DND-41 (cell line): ENCODE measurements at regions not wholly inside any gene's neighbourhood (a gene's known extent, or its start where the extent isn't known, plus 50 kb on each side); places are given as distances from the start of the nearest gene placed in this dataset.

Source experiments
- ATAC-seq: fragments of 200-7000 bp; cut with Tn5 transposase; 3 replicates; pipeline ENCODE4 v1.9.1; 2021; ENCODE audit warnings: low read depth; ENCODE audit not compliant: insufficient read depth
- DNase-seq: peaks from one replicate; pipeline ENCODE4 v3.0.0-alpha.2; 2020
- H2AFZ ChIP-seq: 2 replicates; pipeline ENCODE4 v1.6.0; 2012; ENCODE audit warnings: low read depth, low read length
- H3K27ac ChIP-seq: 2 replicates; pipeline ENCODE4 v1.5.1; 2012; ENCODE audit warnings: low read length, inconsistent platforms
- H3K27me3 ChIP-seq: fragments of 200-600 bp; sonication (generic); 2 replicates; pipeline ENCODE4 v1.6.0; 2012; ENCODE audit warnings: low read length, mild to moderate bottlenecking, inconsistent platforms; ENCODE audit not compliant: insufficient read depth, poor library complexity
- H3K36me3 ChIP-seq: 2 replicates; pipeline ENCODE4 v1.5.1; 2012; ENCODE audit warnings: low read length, inconsistent platforms; ENCODE audit not compliant: insufficient read depth
- H3K4me1 ChIP-seq: 2 replicates; pipeline ENCODE4 v1.5.1; 2012; ENCODE audit warnings: mild to moderate bottlenecking, low read length; ENCODE audit not compliant: insufficient read depth
- H3K4me2 ChIP-seq: 2 replicates; pipeline ENCODE4 v1.6.0; 2012; ENCODE audit warnings: mild to moderate bottlenecking, moderate library complexity, low read length, inconsistent platforms; ENCODE audit not compliant: insufficient read depth
- H3K4me3 ChIP-seq, 2 experiments: fragments of 200-600 bp in 1 of 2; shearing (Covaris generic) in 1 of 2; 2 replicates each; pipeline ENCODE4 v1.5.1; 2012 to 2016; ENCODE audit warnings: inconsistent platforms in 2 of 2, low read length in 2 of 2, mild to moderate bottlenecking in 2 of 2, low read depth in 1 of 2, moderate library complexity in 1 of 2
- H3K79me2 ChIP-seq: 2 replicates; pipeline ENCODE4 v1.6.0; 2012; ENCODE audit warnings: low read length, inconsistent platforms; ENCODE audit not compliant: insufficient read depth
- H3K9ac ChIP-seq: 2 replicates; pipeline ENCODE4 v1.6.0; 2012; ENCODE audit warnings: low read depth, mild to moderate bottlenecking, inconsistent platforms, low read length, moderate library complexity
- H3K9me3 ChIP-seq: 2 replicates; pipeline ENCODE4 v1.5.1; 2012; ENCODE audit warnings: low read length, moderate library complexity, mild to moderate bottlenecking, inconsistent platforms; ENCODE audit not compliant: insufficient read depth, severe bottlenecking
- H4K20me1 ChIP-seq: 2 replicates; pipeline ENCODE4 v1.6.0; 2012; ENCODE audit warnings: low read length; ENCODE audit not compliant: insufficient read depth
- CTCF ChIP-seq: IDR thresholded peaks from 2 replicates; pipeline ENCODE4 v1.5.1; 2012; ENCODE audit warnings: borderline replicate concordance, low read length, moderate library complexity, mild to moderate bottlenecking; ENCODE audit not compliant: poor library complexity, severe bottlenecking; ENCODE audit errors: extremely low read depth
- EZH2 ChIP-seq: IDR thresholded peaks from 3 replicates; pipeline ENCODE4 v1.6.1; 2012; ENCODE audit warnings: borderline replicate concordance, low read depth, mild to moderate bottlenecking, moderate library complexity, low read length, inconsistent platforms; ENCODE audit not compliant: severe bottlenecking

- Histone ChIP-seq H3K9me3 (no peaks in the 10 kb centered on the region), H3K79me2 (no peaks in the 10 kb centered on the region), H3K27ac (no peak overlapping the region), H4K20me1 (no peaks in the 10 kb centered on the region), H3K27me3 (no peaks in the 10 kb centered on the region), H3K36me3 (no peaks in the 10 kb centered on the region), H3K4me3 (no peak overlapping the region), H3K9ac (no peak overlapping the region), H2AFZ (no peak overlapping the region), H3K4me2 (no peak overlapping the region), H3K4me1 (no peaks in the 10 kb centered on the region)
- TF ChIP-seq CTCF = no peak
- TF ChIP-seq EZH2 = no peak
- ATAC-seq = no peak
- DNase-seq = no peak
Measured at GRCh38 chr14:49339130-49339529, 247.1 kb downstream of the RPS29 start.

- Histone ChIP-seq H3K4me1 (no peaks in the 10 kb centered on the region), H3K4me3 (no peak overlapping the region), H3K27ac (no peak overlapping the region), H3K79me2 (no peaks in the 10 kb centered on the region), H3K4me2 (no peak overlapping the region), H3K9ac (no peak overlapping the region), H2AFZ (no peak overlapping the region), H3K36me3 (no peaks in the 10 kb centered on the region), H3K9me3 (no peaks in the 10 kb centered on the region), H3K27me3 (peaks cover 6% of the 10 kb centered on the region), H4K20me1 (no peaks in the 10 kb centered on the region)
- TF ChIP-seq EZH2 = no peak
- no peak for TF ChIP-seq CTCF
- ATAC-seq (no peak), DNase-seq (no peak)
Measured at GRCh38 chr14:49319810-49320209, 266.4 kb downstream of the RPS29 start.

- H3K4me3 ChIP-seq = no peak overlapping the region
- no peak for ATAC-seq
- H2AFZ ChIP-seq = no peak overlapping the region
Measured at GRCh38 chr14:49315570-49315969, 270.6 kb downstream of the RPS29 start.

More at GRCh38 chr14:49315570-49315969, 270.6 kb downstream of the RPS29 start:
- H3K36me3 ChIP-seq = no peaks in the 10 kb centered on the region
- no peak overlapping the region for H3K27ac ChIP-seq
- no peaks in the 10 kb centered on the region for H3K27me3 ChIP-seq
- TF ChIP-seq CTCF (no peak), EZH2 (no peak)
- H3K9ac ChIP-seq = no peak overlapping the region
- no peak for DNase-seq
- H4K20me1 ChIP-seq = no peaks in the 10 kb centered on the region
- no peaks in the 10 kb centered on the region for H3K4me1 ChIP-seq
- H3K4me2 ChIP-seq = no peak overlapping the region
- no peaks in the 10 kb centered on the region for H3K79me2 ChIP-seq
- H3K9me3 ChIP-seq = no peaks in the 10 kb centered on the region
